T1000 (cell line): ENCODE measurements at regions not wholly inside any gene's neighbourhood (a gene's known extent, or its start where the extent isn't known, plus 50 kb on each side); places are given as distances from the start of the nearest gene placed in this dataset.

ENCODE experiments used
- DNase-seq: peaks from one replicate; lab custom pipeline; 2025; ENCODE audit warnings: mixed read lengths; lab: John Stamatoyannopoulos, UW

GRCh38 chr9:86659413-86660046 lies 287.8 kb downstream of the GAS1 start:
- no peak for DNase-seq

- no peak for DNase-seq
Measured at GRCh38 chr9:86655147-86655546, 292.2 kb downstream of the GAS1 start.

- no peak for DNase-seq
Measured at GRCh38 chr9:86653466-86653865, 293.8 kb downstream of the GAS1 start.

GRCh38 chr9:86652736-86653135 lies 294.6 kb downstream of the GAS1 start:
- DNase-seq, result no peak

GRCh38 chr9:86649913-86650312 lies 295.7 kb upstream of the TUT7 start:
- no peak for DNase-seq

- no peak for DNase-seq
Measured at GRCh38 chr9:86648828-86649170, 294.6 kb upstream of the TUT7 start.

- DNase-seq, result no peak
Measured at GRCh38 chr9:86648156-86648827, 294.1 kb upstream of the TUT7 start.

- DNase-seq, result no peak
Measured at GRCh38 chr9:86645303-86645702, 291.1 kb upstream of the TUT7 start.

GRCh38 chr9:86644675-86645034 lies 290.4 kb upstream of the TUT7 start:
- no peak for DNase-seq

GRCh38 chr9:86643946-86644674 lies 289.9 kb upstream of the TUT7 start:
- DNase-seq, result no peak

GRCh38 chr9:86642721-86643120 lies 288.5 kb upstream of the TUT7 start:
- no peak for DNase-seq

- no peak for DNase-seq
Measured at GRCh38 chr9:86641970-86642369, 287.8 kb upstream of the TUT7 start.

GRCh38 chr9:86639899-86640379 lies 285.7 kb upstream of the TUT7 start:
- no peak for DNase-seq

- DNase-seq, result no peak
Measured at GRCh38 chr9:86639287-86639686, 285.1 kb upstream of the TUT7 start.

GRCh38 chr9:86638109-86638508 lies 283.9 kb upstream of the TUT7 start:
- no peak for DNase-seq

GRCh38 chr9:86637515-86637914 lies 283.3 kb upstream of the TUT7 start:
- DNase-seq, result no peak

- DNase-seq, result no peak
Measured at GRCh38 chr9:86636519-86636918, 282.3 kb upstream of the TUT7 start.

GRCh38 chr9:86636038-86636437 lies 281.8 kb upstream of the TUT7 start:
- DNase-seq, result no peak

- no peak for DNase-seq
Measured at GRCh38 chr9:86634501-86634900, 280.3 kb upstream of the TUT7 start.

GRCh38 chr9:86633945-86634344 lies 279.7 kb upstream of the TUT7 start:
- no peak for DNase-seq

- no peak for DNase-seq
Measured at GRCh38 chr9:86632537-86632936, 278.3 kb upstream of the TUT7 start.

GRCh38 chr9:86629530-86629929 lies 275.3 kb upstream of the TUT7 start:
- no peak for DNase-seq

GRCh38 chr9:86626802-86627201 lies 272.6 kb upstream of the TUT7 start:
- DNase-seq, result no peak
